ENCODE measurements at regions not wholly inside any gene's neighbourhood (a gene's known extent, or its start where the extent isn't known, plus 50 kb on each side); places are given as distances from the start of the nearest gene placed in this dataset.

- TF ChIP-seq, protein P1, sequence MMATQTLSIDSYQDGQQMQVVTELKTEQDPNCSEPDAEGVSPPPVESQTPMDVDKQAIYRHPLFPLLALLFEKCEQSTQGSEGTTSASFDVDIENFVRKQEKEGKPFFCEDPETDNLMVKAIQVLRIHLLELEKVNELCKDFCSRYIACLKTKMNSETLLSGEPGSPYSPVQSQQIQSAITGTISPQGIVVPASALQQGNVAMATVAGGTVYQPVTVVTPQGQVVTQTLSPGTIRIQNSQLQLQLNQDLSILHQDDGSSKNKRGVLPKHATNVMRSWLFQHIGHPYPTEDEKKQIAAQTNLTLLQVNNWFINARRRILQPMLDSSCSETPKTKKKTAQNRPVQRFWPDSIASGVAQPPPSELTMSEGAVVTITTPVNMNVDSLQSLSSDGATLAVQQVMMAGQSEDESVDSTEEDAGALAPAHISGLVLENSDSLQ (IDR thresholded peaks at IDR 0.05): no peak
- TF ChIP-seq TARDBP (IDR thresholded peaks at IDR 0.05): no peak
- TF ChIP-seq SP1 (IDR thresholded peaks at IDR 0.05): no peak
- no peak for TF ChIP-seq ZNF384 (IDR thresholded peaks at IDR 0.05)
- no peak for TF ChIP-seq FOXM1 (IDR thresholded peaks at IDR 0.05; ENCODE audit: borderline replicate concordance)
- TF ChIP-seq FOXK2 (IDR thresholded peaks at IDR 0.05): no peak
- TF ChIP-seq BHLHE40 (IDR thresholded peaks at IDR 0.05; ENCODE audit: borderline replicate concordance): no peak
- TF ChIP-seq L3MBTL2 (conservative IDR thresholded peaks at IDR 0.05): no peak
- no peak for TF ChIP-seq ELF4 (IDR thresholded peaks at IDR 0.05)
- TF ChIP-seq FOXA1 (IDR thresholded peaks at IDR 0.05): no peak
Observed at GRCh38 chr3:65013053-65013452, 325.3 kb upstream of the ADAMTS9 start.

Data from HEK293T (cell line).